HFF-Myc (cell line): ENCODE measurements at regions not wholly inside any gene's neighbourhood (a gene's known extent, or its start where the extent isn't known, plus 50 kb on each side); places are given as distances from the start of the nearest gene placed in this dataset.
"Not testable (repeated sequence)": the region's sequence is repeated elsewhere in the genome, so short reads cannot be mapped to it uniquely, and the experiment has no call there.

Experiments used
- DNase-seq: peaks from one replicate; pipeline ENCODE4 v3.0.0-alpha.2; 2011; ENCODE audit warnings: low read depth; ENCODE audit errors: extremely low read depth
- H3K4me3 ChIP-seq: replicated peaks from 2 replicates; pipeline ENCODE4 v1.5.1; 2011; ENCODE audit warnings: low read depth, mild to moderate bottlenecking, control low read depth, low read length
- CTCF ChIP-seq: IDR thresholded peaks from 2 replicates; pipeline ENCODE4 v1.5.1; 2012; ENCODE audit warnings: mild to moderate bottlenecking, low read depth, low read length, control low read depth; ENCODE audit errors: missing control alignments

- no peak for TF ChIP-seq CTCF
- DNase-seq: no peak
- H3K4me3 ChIP-seq: no peak overlapping the region
Observed at GRCh38 chr11:86172894-86173293, 71.7 kb upstream of the EED start.

- TF ChIP-seq CTCF: no peak
- no peak for DNase-seq
- H3K4me3 ChIP-seq: no peak overlapping the region
Observed at GRCh38 chr11:86171627-86172026, 72.9 kb upstream of the EED start.

- no peak for DNase-seq
- no peak overlapping the region for H3K4me3 ChIP-seq
- no peak for TF ChIP-seq CTCF
Observed at GRCh38 chr11:86167499-86168164, 76.9 kb upstream of the EED start.

- not testable (repeated sequence) for H3K4me3 ChIP-seq, DNase-seq
Observed at GRCh38 chr11:86166287-86166686, 78.3 kb upstream of the EED start.

GRCh38 chr11:86164106-86164505 is 80.4 kb upstream of the EED start:
- DNase-seq: no peak
- no peak for TF ChIP-seq CTCF
- H3K4me3 ChIP-seq: no peak overlapping the region

- not testable (repeated sequence) for DNase-seq, H3K4me3 ChIP-seq
Observed at GRCh38 chr11:86163221-86163876, 81.2 kb upstream of the EED start.

GRCh38 chr11:86162239-86162638 is 82.3 kb upstream of the EED start:
- no peak overlapping the region for H3K4me3 ChIP-seq
- peak; percentile 71 for DNase-seq

More at GRCh38 chr11:86162239-86162638, 82.3 kb upstream of the EED start:
- TF ChIP-seq CTCF: no peak
